PFSK-1 (cell line): ENCODE measurements at regions not wholly inside any gene's neighbourhood (a gene's known extent, or its start where the extent isn't known, plus 50 kb on each side); places are given as distances from the start of the nearest gene placed in this dataset.

Experiments used
- FOXP2 ChIP-seq: optimal IDR thresholded peaks from 2 replicates; pipeline ENCODE3; 2011; ENCODE audit warnings: borderline replicate concordance, control low read depth, inconsistent platforms; ENCODE audit not compliant: insufficient read depth; ENCODE audit errors: extremely low read length, extremely low read depth
- POLR2AphosphoS5 ChIP-seq: IDR thresholded peaks from 2 replicates; pipeline ENCODE4 v1.6.1; 2012; ENCODE audit warnings: low read depth, mild to moderate bottlenecking, control low read depth, low read length, moderate library complexity
- SIN3A ChIP-seq: IDR thresholded peaks from 2 replicates; pipeline ENCODE4 v1.6.1; 2012; ENCODE audit warnings: mild to moderate bottlenecking, low read length, moderate library complexity, borderline replicate concordance; ENCODE audit not compliant: insufficient read depth
- TAF1 ChIP-seq: IDR thresholded peaks from 2 replicates; pipeline ENCODE4 v1.6.1; 2012; ENCODE audit warnings: low read length, control low read depth, borderline replicate concordance; ENCODE audit not compliant: insufficient read depth
- TF ChIP-seq, protein P1 (sequence below), 2 experiments: IDR thresholded peaks; 2 replicates each; pipeline versions ENCODE4 v1.6.1 to v1.8.0; 2011 to 2012; ENCODE audit warnings: low read depth in 2 of 2, low read length in 2 of 2, control low read depth in 1 of 2, inconsistent platforms in 1 of 2, mild to moderate bottlenecking in 1 of 2, moderate library complexity in 1 of 2; ENCODE audit not compliant: insufficient read depth in 1 of 2

DNA sequence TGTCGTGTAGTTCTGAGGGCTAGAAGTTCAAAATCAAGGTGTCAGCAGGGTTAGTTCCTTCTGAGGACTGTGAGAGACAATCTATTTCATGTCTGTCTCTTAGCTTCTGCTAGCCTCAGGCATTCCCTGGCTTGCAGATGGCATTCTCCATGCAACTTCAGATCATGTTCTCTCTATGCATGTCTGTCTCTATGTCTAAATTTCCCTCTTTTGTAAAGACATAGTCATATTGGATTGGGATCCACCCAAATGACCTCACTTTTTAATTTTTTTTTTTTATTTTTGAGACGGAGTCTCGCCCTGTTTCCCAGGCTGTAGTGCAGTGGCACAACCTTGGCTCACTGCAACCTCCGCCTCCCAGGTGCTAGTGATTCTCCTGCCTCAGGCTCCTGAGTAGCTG, 104.6 kb downstream of the RAP2B start:
- no peak for TF ChIP-seq POLR2AphosphoS5
- TF ChIP-seq FOXP2: no peak
- no peak for TF ChIP-seq SIN3A
- TF ChIP-seq, protein P1, sequence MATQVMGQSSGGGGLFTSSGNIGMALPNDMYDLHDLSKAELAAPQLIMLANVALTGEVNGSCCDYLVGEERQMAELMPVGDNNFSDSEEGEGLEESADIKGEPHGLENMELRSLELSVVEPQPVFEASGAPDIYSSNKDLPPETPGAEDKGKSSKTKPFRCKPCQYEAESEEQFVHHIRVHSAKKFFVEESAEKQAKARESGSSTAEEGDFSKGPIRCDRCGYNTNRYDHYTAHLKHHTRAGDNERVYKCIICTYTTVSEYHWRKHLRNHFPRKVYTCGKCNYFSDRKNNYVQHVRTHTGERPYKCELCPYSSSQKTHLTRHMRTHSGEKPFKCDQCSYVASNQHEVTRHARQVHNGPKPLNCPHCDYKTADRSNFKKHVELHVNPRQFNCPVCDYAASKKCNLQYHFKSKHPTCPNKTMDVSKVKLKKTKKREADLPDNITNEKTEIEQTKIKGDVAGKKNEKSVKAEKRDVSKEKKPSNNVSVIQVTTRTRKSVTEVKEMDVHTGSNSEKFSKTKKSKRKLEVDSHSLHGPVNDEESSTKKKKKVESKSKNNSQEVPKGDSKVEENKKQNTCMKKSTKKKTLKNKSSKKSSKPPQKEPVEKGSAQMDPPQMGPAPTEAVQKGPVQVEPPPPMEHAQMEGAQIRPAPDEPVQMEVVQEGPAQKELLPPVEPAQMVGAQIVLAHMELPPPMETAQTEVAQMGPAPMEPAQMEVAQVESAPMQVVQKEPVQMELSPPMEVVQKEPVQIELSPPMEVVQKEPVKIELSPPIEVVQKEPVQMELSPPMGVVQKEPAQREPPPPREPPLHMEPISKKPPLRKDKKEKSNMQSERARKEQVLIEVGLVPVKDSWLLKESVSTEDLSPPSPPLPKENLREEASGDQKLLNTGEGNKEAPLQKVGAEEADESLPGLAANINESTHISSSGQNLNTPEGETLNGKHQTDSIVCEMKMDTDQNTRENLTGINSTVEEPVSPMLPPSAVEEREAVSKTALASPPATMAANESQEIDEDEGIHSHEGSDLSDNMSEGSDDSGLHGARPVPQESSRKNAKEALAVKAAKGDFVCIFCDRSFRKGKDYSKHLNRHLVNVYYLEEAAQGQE (IDR thresholded peaks at IDR 0.05; ENCODE audit: insufficient read depth in 1 of 2, low read depth in 2 of 2, low read length in 2 of 2): no peak
- TF ChIP-seq TAF1: no peak

GRCh38 chr3:153268564-153269279, 106.7 kb downstream of the RAP2B start:
- TF ChIP-seq POLR2AphosphoS5 (no peak), SIN3A (no peak), TAF1 (no peak), FOXP2 (no peak)
- TF ChIP-seq, protein P1 (IDR thresholded peaks at IDR 0.05; ENCODE audit: insufficient read depth in 1 of 2, low read depth in 2 of 2, low read length in 2 of 2): no peak

DNA sequence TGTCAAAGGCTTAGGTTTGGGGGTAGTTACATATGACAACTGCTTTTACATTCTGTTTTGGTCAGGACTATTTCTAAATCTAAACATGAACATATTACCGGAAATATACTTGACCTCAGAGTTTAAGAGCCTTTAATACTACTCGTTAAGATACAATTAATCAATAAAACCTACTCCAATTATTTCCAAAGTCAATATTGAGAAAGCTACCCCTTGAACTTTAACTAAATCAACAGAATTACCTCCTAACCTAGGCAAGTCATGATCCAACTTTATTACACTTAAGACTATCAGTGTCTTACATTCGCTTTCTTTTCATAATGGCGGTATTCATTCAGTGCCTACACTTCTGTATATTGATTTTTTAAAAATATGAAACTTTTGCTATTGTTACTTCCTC, 107.7 kb downstream of the RAP2B start:
- TF ChIP-seq TAF1 (no peak), FOXP2 (no peak), SIN3A (no peak)
- TF ChIP-seq, protein P1 (IDR thresholded peaks at IDR 0.05; ENCODE audit: insufficient read depth in 1 of 2, low read depth in 2 of 2, low read length in 2 of 2): no peak

DNA sequence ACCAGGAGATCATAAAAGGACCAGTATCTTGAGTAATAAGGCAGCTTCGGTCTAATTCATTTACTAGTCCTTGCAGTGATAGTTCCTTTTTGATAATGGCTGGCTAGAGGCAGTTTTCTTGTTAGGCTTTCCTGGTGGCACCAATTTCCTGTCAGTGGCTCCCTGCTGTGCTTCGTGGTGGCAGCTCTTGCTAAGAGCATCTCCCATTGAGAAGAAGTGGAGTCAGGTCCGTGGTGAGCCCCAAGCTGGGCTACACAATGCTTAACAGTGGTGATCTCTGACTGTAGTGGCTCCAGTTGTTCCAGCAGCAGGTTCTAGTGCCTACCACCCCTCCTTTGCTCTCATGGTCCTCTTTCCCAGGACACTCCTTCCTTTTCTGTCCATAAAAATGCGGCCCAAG, 111.2 kb downstream of the RAP2B start:
- TF ChIP-seq SIN3A (no peak), POLR2AphosphoS5 (no peak), TAF1 (no peak), FOXP2 (no peak)
- TF ChIP-seq, protein P1 (IDR thresholded peaks at IDR 0.05; ENCODE audit: insufficient read depth in 1 of 2, low read depth in 2 of 2, low read length in 2 of 2): no peak
